ENCODE measurements at regions not wholly inside any gene's neighbourhood (a gene's known extent, or its start where the extent isn't known, plus 50 kb on each side); places are given as distances from the start of the nearest gene placed in this dataset.
A peak's percentile ranks its signal among the peaks of the same experiment; 100 is the strongest.
"Not testable (repeated sequence)": the region's sequence is repeated elsewhere in the genome, so short reads cannot be mapped to it uniquely, and the experiment has no call there.

DNA sequence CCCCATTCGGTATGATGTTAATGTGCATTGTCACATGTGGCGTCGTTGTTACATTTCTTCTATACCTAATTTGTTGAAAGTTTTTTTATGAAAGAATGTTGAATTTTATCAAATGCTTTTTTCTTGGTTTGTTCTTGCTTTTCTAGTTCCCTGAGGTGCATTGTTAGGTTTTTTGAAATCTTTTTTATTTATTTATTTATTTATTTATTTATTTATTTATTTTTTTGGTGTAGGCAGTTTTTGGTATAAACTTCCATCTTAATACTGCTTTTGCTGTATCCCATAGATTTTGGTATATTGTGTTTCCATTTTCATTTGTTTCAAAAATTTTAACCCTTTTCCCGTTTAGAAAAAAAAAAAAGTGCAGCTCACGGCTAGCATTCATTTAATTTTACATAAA lies 121.1 kb upstream of the HMGA2 start:
- Mint-ChIP-seq H3K27me3 (peaks cover 14% of the 10 kb centered on the region), H3K4me3 (no peak overlapping the region), H3K36me3 (ENCODE audit: low read depth) (peaks cover 2% of the 10 kb centered on the region), H3K9me3 (peaks cover 34% of the 10 kb centered on the region), H3K4me1 (no peaks in the 10 kb centered on the region), H3K27ac (no peak overlapping the region)
- no peak for ATAC-seq
- no peak for DNase-seq

DNA sequence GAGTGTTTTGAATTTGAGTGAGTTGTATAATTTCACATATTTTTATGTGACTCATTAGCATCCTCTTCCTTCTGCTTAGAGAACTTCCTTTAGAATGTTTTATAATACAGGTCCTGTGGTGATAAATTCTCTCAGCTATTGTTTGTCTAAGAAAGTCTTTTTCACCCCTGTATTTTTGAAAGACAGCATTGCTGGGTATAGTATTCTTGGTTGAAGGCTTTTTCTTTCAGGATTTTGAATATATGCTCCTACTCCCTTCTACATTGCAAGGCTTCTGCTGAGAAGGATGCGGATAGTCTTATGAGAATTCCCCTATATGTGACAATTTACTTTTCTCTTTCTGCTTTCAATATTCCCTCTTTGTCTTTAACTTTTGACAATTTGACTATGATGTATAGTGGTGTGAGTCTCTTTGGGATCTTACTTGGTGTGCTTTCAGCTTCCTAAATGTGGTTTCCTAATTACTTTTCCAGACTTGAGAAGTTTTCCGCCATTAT lies 118.9 kb upstream of the HMGA2 start:
- Mint-ChIP-seq H3K27ac (no peak overlapping the region), H3K4me1 (no peaks in the 10 kb centered on the region), H3K4me3 (no peak overlapping the region), H3K9me3 (peaks cover 34% of the 10 kb centered on the region), H3K36me3 (ENCODE audit: low read depth) (peaks cover 2% of the 10 kb centered on the region), H3K27me3 (peaks cover 22% of the 10 kb centered on the region)
- ATAC-seq: no peak
- no peak for DNase-seq

DNA sequence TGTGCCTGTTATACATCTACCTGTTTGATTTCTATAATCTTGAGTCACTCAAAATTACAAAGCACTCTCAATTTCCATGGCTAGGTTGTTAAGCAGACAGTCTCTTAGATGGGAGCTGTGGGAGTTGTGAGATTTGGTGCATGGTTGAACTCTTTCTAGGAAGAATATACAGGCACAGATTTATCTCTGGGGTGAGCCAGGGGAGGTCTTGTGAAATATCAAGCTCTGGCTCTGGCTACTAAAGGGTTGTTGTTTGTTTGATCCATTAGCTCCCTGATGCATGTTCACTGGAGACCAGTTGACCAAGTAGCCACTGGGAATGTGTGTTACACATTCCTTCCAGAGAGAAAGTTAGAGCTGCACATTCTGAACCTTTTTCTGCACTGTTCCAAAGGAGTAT lies 117.2 kb upstream of the HMGA2 start:
- H3K4me3 Mint-ChIP-seq: no peak overlapping the region
- no peak for ATAC-seq
- peaks cover 2% of the 10 kb centered on the region for H3K36me3 Mint-ChIP-seq (ENCODE audit: low read depth)
- peaks cover 17% of the 10 kb centered on the region for H3K27me3 Mint-ChIP-seq
- H3K4me1 Mint-ChIP-seq: no peaks in the 10 kb centered on the region
- DNase-seq: no peak
- peaks cover 29% of the 10 kb centered on the region for H3K9me3 Mint-ChIP-seq
- H3K27ac Mint-ChIP-seq: no peak overlapping the region

DNA sequence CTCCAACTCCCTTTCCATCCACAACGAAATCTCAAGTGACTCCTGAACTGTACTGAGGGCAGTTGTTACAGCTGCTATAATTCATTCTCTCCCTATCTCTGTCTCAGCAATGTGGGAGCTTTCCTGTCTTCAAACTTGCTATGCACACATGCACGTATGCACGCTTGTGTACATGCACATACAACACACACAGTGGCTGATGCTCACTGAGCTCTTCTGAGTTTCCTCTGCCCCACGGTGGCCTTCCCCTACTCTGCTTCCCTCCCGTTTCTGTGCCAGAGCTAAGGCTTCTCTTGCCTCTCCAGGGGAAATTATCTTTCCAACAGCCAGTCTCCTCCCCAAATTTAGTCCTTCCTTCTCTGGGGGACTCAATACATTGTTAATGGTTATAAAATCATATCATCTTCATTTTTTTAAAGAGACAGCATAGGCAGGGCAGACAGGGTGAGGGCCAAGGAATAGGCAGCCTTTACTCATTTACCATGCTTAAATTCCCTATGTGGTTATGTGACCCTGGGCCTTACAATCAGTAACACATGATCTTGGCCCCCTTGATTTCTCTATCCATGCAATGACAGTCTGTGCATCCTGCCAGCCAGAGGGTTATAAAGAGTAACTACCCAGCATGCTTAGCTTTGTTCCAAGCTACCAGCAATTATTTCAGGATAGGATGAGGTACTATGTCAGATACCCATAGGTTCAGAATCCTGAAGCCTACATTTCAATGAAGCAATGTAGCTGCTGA lies 111.9 kb upstream of the HMGA2 start:
- Mint-ChIP-seq H3K4me3 (no peak overlapping the region), H3K27ac (no peak overlapping the region), H3K4me1 (no peaks in the 10 kb centered on the region), H3K9me3 (no peaks in the 10 kb centered on the region), H3K27me3 (peaks cover 13% of the 10 kb centered on the region), H3K36me3 (ENCODE audit: low read depth) (no peaks in the 10 kb centered on the region)
- DNase-seq (no peak), ATAC-seq (no peak)

DNA sequence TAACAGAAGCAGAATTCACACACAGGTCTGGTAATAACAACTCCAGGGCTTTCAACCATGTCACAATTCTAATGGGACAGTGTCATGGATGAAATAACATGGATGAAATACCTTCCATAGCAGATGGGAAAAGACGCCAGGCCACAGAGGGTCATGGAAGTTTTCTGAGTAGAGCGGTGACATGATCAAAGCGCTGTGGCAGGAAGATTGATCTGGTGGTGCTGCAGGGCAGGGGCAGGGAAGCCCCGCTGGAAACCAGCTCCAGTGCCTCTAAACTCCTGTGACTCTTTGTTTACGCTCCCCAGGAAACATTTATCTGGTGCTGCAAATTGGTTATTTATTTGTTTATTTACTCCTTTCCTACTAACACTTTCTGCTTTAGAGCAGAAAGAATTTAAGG lies 108.3 kb upstream of the HMGA2 start:
- H3K4me3 Mint-ChIP-seq: no peak overlapping the region
- peaks cover 16% of the 10 kb centered on the region for H3K27me3 Mint-ChIP-seq
- H3K36me3 Mint-ChIP-seq (ENCODE audit: low read depth): no peaks in the 10 kb centered on the region
- no peaks in the 10 kb centered on the region for H3K9me3 Mint-ChIP-seq
- H3K4me1 Mint-ChIP-seq: no peaks in the 10 kb centered on the region
- no peak overlapping the region for H3K27ac Mint-ChIP-seq
- no peak for DNase-seq
- no peak for ATAC-seq

DNA sequence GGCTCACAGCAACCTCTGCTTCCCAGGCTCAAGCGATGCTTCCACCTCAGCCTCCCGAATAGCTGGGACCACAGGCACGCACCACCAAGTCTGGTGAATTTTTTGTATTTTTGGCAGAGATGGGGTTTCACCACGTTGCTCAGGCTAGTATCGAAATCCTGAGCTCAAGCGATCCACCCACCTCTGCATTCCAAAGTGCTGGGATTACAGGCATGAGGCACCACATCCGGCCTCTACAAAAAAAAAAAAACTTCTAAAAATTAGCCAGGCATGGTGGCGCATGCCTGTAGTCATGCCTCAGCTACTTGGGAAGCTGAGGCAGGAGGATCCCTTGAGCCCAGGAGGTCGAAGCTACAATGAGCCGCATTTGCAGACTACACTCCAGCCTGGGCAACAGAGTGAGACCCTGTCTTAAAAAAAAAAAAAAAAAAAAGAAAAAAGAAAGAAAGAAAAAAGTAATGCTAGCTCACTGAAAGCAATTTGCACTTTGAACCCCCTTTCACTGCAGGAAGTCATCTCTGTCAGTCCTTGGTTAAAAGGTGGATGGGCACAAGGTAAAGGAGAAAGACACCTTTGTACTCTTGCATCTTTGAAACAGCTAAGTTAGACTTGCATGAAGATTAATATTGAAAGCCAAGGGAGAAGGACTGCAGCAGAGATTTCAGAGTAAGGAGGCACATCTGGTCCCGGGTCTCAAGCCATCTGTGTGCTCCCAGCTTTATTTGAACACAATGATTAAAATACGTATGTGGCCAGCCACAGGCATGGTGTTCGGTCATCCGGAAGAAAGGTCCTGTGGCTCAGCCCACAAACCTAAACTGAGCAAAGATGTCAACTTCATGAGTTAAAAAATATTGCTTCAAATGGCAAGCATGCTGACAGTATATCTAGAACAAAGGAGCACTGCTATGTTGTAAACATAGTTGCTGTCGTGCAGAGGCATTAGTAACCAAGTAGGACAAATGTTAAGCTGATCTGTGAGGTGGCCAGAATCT lies 103.8 kb upstream of the HMGA2 start:
- Mint-ChIP-seq H3K9me3 (no peaks in the 10 kb centered on the region), H3K27me3 (peaks cover 19% of the 10 kb centered on the region), H3K36me3 (ENCODE audit: low read depth) (no peaks in the 10 kb centered on the region), H3K27ac (no peak overlapping the region), H3K4me1 (no peaks in the 10 kb centered on the region), H3K4me3 (no peak overlapping the region)
- DNase-seq (no peak), ATAC-seq (no peak)

DNA sequence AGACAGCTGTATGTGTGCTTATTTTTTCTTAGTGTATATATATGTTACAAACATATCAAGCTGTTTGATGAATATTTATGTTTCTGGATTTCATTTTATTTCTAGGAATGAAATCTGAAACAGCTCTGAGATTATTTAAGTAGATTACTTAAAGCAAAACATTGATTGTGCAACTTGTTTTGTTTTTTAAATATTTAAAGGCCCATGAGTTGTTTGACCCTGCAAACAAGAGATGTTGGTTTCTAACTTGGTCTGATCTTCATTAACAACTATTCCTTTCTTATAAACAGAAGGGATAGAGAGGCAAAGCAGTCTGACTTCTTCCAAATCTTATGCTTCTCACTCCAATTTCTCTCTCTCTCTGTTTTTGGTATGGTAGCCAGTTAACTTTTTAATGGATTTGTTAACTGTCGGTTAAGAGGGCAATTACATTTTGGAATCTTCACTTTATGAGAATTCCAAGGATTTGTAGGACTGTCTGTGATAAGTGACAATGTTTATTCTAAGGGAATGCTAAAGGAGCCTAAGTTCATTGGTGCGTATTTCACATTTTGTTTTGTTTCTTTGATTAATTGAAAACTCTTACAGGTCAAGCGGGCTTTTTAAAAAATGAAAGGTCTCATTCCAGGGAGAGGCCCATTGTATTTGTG lies 102.6 kb upstream of the HMGA2 start:
- H3K36me3 Mint-ChIP-seq (ENCODE audit: low read depth): no peaks in the 10 kb centered on the region
- no peak for DNase-seq
- H3K4me1 Mint-ChIP-seq: no peaks in the 10 kb centered on the region
- no peak for ATAC-seq
- no peaks in the 10 kb centered on the region for H3K9me3 Mint-ChIP-seq
- H3K27me3 Mint-ChIP-seq: peaks cover 26% of the 10 kb centered on the region
- H3K4me3 Mint-ChIP-seq: no peak overlapping the region
- no peak overlapping the region for H3K27ac Mint-ChIP-seq

DNA sequence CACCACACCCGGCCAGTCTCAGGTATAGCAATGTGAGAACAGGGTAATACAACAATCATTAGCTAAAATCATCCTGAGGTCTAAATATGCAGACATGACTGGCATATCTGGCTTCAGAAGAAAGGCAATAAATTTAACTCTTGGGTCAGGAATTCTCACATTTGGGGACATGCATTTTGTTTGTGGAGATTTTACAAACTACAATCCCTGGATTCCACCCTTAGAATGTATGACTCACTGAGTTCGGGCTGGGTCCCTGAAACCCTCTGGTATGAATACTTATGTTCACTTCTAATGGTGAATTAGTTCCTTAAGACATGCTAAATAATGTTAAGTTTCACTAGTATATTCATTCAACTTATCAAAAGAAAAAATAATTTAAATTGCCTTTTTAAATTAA lies 98.9 kb upstream of the HMGA2 start:
- ATAC-seq (no peak), DNase-seq (no peak)
- no peak overlapping the region for H3K27ac Mint-ChIP-seq
- H3K4me1 Mint-ChIP-seq: peaks cover 5% of the 10 kb centered on the region
- no peak overlapping the region for H3K4me3 Mint-ChIP-seq
- H3K9me3 Mint-ChIP-seq: no peaks in the 10 kb centered on the region
- H3K36me3 Mint-ChIP-seq (ENCODE audit: low read depth): no peaks in the 10 kb centered on the region
- H3K27me3 Mint-ChIP-seq: peaks cover 48% of the 10 kb centered on the region

DNA sequence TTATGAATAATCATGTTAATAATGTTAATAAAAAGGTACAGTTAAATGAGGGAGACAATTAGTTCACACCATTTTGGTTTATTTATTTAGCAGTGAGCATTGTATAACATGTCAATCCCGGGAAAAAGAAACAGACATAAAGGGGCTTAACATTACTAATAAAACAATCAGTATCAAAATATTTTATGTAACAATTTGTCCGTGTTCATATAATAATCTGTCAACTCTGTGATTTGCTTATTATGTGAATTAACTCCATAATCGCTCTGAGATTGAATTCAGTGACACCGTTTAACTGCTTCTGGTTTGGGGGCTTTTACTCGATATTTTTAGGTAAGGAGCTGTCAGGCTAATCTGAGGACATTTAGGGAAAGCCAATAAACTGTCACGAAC lies 95.8 kb upstream of the HMGA2 start:
- H3K4me1 Mint-ChIP-seq: peaks cover 5% of the 10 kb centered on the region
- H3K9me3 Mint-ChIP-seq: no peaks in the 10 kb centered on the region
- ATAC-seq (no peak), DNase-seq (no peak)
- no peak overlapping the region for H3K4me3 Mint-ChIP-seq
- no peaks in the 10 kb centered on the region for H3K36me3 Mint-ChIP-seq (ENCODE audit: low read depth)
- peaks cover 63% of the 10 kb centered on the region for H3K27me3 Mint-ChIP-seq
- no peak overlapping the region for H3K27ac Mint-ChIP-seq

DNA sequence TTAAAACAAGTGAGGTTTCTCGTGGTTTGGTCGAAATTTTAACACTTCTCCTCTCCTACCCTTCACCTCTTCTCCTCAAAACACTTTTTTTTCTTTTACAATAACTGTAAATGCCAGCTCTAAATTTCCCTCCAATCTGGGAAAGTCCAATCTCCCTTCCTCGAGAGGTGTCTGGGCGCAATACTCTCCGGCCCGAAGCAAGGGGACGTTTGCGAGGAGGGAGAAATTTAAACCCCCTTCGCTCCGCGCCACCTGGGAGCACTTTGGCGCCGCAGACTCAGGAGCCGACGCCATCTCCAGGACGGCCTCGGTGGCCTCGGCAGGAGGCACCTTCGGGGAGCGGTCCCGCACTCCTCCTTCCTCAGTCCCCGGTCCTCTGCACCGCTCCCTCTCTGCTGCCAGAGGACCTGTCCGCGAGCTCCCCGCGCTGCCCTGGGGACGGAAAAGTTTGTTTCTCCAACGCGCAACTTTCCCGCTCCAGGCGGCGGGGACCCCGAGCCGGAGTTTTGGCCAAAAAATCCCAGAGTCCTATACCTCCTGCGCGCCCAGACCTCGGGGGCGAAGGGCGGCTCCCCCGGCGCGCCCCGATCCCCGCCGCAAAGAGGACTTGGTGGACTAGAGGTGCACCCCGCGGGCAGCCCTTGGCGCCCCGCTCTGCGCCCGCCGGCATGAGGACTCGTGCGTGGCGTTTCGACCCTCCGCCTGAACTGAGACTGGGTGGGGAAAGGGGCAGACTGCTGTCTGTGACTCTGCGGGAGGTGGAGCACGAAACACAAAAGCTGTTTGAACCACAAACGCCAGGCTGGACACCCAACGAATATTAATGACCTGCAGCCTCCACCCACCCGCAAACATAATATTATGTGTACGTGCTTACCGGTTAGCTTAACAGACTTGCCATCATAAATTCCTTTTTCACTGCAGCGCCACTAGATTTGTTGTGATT lies 95.2 kb upstream of the HMGA2 start:
- H3K4me1 Mint-ChIP-seq: peaks cover 5% of the 10 kb centered on the region
- DNase-seq (peak; percentile 3), ATAC-seq (no peak)
- H3K27me3 Mint-ChIP-seq: peaks cover 62% of the 10 kb centered on the region
- H3K9me3 Mint-ChIP-seq: no peaks in the 10 kb centered on the region
- no peak overlapping the region for H3K4me3 Mint-ChIP-seq
- H3K36me3 Mint-ChIP-seq (ENCODE audit: low read depth): no peaks in the 10 kb centered on the region
- no peak overlapping the region for H3K27ac Mint-ChIP-seq

DNA sequence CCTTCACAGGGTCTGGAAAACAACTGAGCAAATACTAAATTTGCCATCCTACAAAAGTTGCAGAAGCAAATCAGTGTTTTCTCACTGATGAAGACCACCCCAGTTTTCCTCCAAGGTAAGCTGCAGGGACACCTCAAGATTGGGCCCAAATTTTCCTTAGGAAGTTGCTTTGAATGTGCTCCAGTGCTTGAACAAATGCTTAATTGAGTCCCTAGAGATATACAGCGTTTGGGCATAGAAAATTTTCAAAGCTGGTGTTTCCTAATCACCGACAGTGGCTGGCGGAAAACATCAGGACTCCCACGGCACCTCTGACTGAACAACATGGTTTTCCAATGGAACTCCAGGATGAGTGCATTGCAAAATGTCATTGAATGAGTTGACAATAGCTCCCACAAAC lies 92.5 kb upstream of the HMGA2 start:
- H3K27ac Mint-ChIP-seq: no peak overlapping the region
- H3K4me1 Mint-ChIP-seq: peaks cover 5% of the 10 kb centered on the region
- H3K27me3 Mint-ChIP-seq: peaks cover 56% of the 10 kb centered on the region
- H3K4me3 Mint-ChIP-seq: no peak overlapping the region
- no peaks in the 10 kb centered on the region for H3K36me3 Mint-ChIP-seq (ENCODE audit: low read depth)
- DNase-seq (no peak), ATAC-seq (no peak)
- no peaks in the 10 kb centered on the region for H3K9me3 Mint-ChIP-seq

DNA sequence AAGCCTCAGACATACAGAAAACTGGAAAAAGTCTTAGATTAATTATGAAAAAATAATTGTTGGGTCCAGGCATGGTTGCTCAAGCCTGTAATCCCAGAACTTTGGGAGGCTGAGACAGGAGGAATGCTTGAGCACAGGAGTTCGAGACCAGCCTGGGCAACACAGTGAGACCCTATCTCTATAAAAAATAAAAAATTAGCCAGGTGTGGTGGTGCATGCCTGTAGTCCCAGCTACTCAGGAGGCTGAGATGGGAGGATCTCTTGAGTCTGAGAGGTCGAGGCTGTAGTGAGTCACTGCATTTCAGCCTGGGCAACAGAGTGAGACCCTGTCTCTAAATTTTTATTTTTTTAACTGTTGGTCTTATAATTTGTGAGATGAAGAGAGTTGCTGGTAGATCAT lies 90.6 kb upstream of the HMGA2 start:
- H3K4me3 Mint-ChIP-seq; H3K4me1 Mint-ChIP-seq; H3K9me3 Mint-ChIP-seq; H3K36me3 Mint-ChIP-seq (ENCODE audit: low read depth); DNase-seq; H3K27ac Mint-ChIP-seq; ATAC-seq: not testable (repeated sequence)
- peaks cover 43% of the 10 kb centered on the region for H3K27me3 Mint-ChIP-seq

DNA sequence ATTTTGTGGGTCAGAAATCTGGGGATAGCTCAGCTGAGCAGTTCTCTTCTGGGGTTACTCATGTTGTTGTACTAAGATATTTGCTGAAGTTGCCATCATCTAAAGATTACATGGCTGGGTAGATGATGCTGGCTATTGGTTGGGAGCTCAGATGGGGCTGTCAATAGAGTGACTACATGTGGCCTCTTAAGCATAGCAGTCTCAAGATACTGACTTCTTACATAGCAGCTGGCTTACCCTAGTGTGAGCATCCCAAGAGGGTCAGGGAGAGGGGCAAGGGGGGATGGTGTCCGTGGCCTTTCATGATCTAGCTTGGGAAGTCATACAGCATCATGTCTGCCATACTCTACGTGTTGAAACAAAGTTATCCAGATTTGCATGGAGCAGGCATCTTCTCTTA lies 90.1 kb upstream of the HMGA2 start:
- H3K27me3 Mint-ChIP-seq: peaks cover 38% of the 10 kb centered on the region

DNA sequence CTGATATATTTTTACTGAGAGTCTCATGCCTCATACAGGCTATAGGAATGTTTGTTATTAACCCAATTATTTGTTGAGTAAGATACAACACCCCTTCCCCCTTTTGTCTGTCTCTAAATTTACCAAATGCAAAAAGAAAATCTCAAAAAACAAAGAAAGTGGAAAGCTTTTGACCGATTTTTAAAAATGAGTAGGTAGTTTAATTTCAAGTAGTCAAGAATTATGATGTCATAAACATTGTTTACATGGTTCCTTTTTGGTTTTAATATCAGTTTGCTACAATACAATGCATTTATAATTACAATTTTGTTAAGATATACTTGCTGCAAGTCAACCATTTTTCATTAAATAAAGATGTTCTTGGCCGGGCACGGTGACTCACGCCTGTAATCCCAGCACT lies 84.7 kb upstream of the HMGA2 start:
- H3K27ac Mint-ChIP-seq: no peak overlapping the region
- DNase-seq: no peak
- no peak for ATAC-seq
- H3K27me3 Mint-ChIP-seq: peaks cover 25% of the 10 kb centered on the region
- H3K4me3 Mint-ChIP-seq: no peak overlapping the region
- no peaks in the 10 kb centered on the region for H3K9me3 Mint-ChIP-seq
- peaks cover 14% of the 10 kb centered on the region for H3K4me1 Mint-ChIP-seq
- no peaks in the 10 kb centered on the region for H3K36me3 Mint-ChIP-seq (ENCODE audit: low read depth)

More for the DNA sequence above, 90.1 kb upstream of the HMGA2 start:
- H3K36me3 Mint-ChIP-seq (ENCODE audit: low read depth): no peaks in the 10 kb centered on the region
- no peaks in the 10 kb centered on the region for H3K9me3 Mint-ChIP-seq
- no peak for DNase-seq
- no peak overlapping the region for H3K4me3 Mint-ChIP-seq
- ATAC-seq: no peak
- no peaks in the 10 kb centered on the region for H3K4me1 Mint-ChIP-seq
- no peak overlapping the region for H3K27ac Mint-ChIP-seq
